A673 (cell line): ENCODE measurements at regions not wholly inside any gene's neighbourhood (a gene's known extent, or its start where the extent isn't known, plus 50 kb on each side); places are given as distances from the start of the nearest gene placed in this dataset.
"Not testable (repeated sequence)": the region's sequence is repeated elsewhere in the genome, so short reads cannot be mapped to it uniquely, and the experiment has no call there.

Experiments
- BruUV-seq: library from RNA; stranded (reverse); fragments of 400-500 nt; replicated peaks from 2 replicates; lab custom pipeline; 2021; lab: Mats Ljungman, UMichigan
- CTCF ChIA-PET: fragments of 300-600 bp; sonication (Branson Sonifier 250); formaldehyde crosslinking; loops from one replicate; lab custom pipeline; 2022; ENCODE audit warnings: antibody characterized with exemption; lab: Charles Lee
- POLR2A ChIA-PET: fragments of 300-600 bp; sonication (Branson Sonifier 250); formaldehyde crosslinking; loops from one replicate; lab custom pipeline; 2022; ENCODE audit warnings: antibody characterized with exemption; ENCODE audit not compliant: low non-redundant PET; lab: Charles Lee
- DNase-seq: peaks from one replicate; pipeline ENCODE4 v3.0.0-alpha.2; 2015; ENCODE audit warnings: low spot score
- H3K27ac ChIP-seq: fragments of 200-600 bp; sonication (generic); 2 replicates; pipeline ENCODE4 v1.5.1; 2016; ENCODE audit warnings: mixed run types, low read depth, mild to moderate bottlenecking, mixed read lengths, antibody characterized with exemption, low read length; ENCODE audit not compliant: poor library complexity, severe bottlenecking
- H3K27me3 ChIP-seq: fragments of 200-600 bp; sonication (generic); replicated peaks from 2 replicates; pipeline ENCODE4 v1.6.1; 2017; ENCODE audit warnings: mixed run types, low read depth, mild to moderate bottlenecking, mixed read lengths, antibody characterized with exemption, low read length; ENCODE audit not compliant: insufficient read depth, poor library complexity
- H3K36me3 ChIP-seq: fragments of 200-600 bp; sonication (generic); 2 replicates; pipeline ENCODE4 v1.6.1; 2016; ENCODE audit warnings: mixed run types, mild to moderate bottlenecking, mixed read lengths, antibody characterized with exemption, low read length; ENCODE audit not compliant: insufficient read depth, poor library complexity, severe bottlenecking
- H3K4me1 ChIP-seq: fragments of 200-600 bp; sonication (generic); 2 replicates; pipeline ENCODE4 v1.6.1; 2017; ENCODE audit warnings: mixed run types, mild to moderate bottlenecking, mixed read lengths, antibody characterized with exemption, low read length; ENCODE audit not compliant: insufficient read depth, poor library complexity, severe bottlenecking
- H3K4me3 ChIP-seq: fragments of 200-600 bp; sonication (generic); 2 replicates; pipeline ENCODE4 v1.5.1; 2016; ENCODE audit warnings: low read depth, mixed run types, mild to moderate bottlenecking, mixed read lengths, low read length; ENCODE audit not compliant: poor library complexity, severe bottlenecking
- H3K9me3 ChIP-seq: fragments of 200-600 bp; sonication (generic); 2 replicates; pipeline ENCODE4 v1.6.1; 2016; ENCODE audit warnings: mixed run types, low read depth, mild to moderate bottlenecking, mixed read lengths, antibody characterized with exemption, low read length; ENCODE audit not compliant: poor library complexity, severe bottlenecking
- EZH2 ChIP-seq: fragments of 200-600 bp; sonication (generic); IDR thresholded peaks from 2 replicates; pipeline ENCODE4 v1.6.1; 2017; ENCODE audit warnings: borderline replicate concordance, low read depth, mild to moderate bottlenecking, mixed read lengths, antibody characterized with exemption, low read length; ENCODE audit not compliant: poor library complexity, severe bottlenecking
- intact Hi-C: fragments of 100-400 bp; cut with micrococcal nuclease; formaldehyde crosslinking; loops from one replicate; pipeline ENCODE4 v1.10.0; 2022; ENCODE audit not compliant: unreplicated experiment
- TF ChIP-seq, protein P1 (sequence below): fragments of 300-800, 200-600 bp; sonication (generic); conservative IDR thresholded peaks from 2 replicates; pipeline ENCODE4 v1.5.1; 2017; ENCODE audit warnings: low read depth, mild to moderate bottlenecking, antibody characterized with exemption, low read length, moderate library complexity, mixed read lengths

DNA sequence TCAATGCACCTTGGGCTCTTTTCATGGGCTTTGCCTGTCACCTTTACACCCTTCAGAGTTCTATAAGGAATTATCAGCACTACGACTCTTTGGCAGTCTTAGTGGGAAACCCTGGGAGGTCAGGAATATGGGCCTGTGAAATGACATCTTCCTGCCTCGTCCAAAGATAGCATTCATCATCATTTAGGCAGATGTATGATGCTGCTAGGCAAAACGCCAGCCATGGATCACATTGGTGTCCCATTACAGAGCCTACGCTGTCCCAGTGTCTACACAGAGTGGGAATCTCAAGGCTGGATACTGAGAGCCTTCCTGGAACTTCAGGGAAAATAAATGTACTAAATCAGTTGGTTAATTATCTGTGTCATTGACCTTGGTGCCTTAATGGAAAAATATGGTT is 259.4 kb upstream of the CELF2 start:
- no peak overlapping the region for H3K4me3 ChIP-seq
- H3K27ac ChIP-seq = no peak overlapping the region
- intact Hi-C loops = no loop called here
- H3K27me3 ChIP-seq = peaks cover 7% of the 10 kb centered on the region
- H3K9me3 ChIP-seq = no peaks in the 10 kb centered on the region
- H3K36me3 ChIP-seq = no peaks in the 10 kb centered on the region
- no peaks in the 10 kb centered on the region for H3K4me1 ChIP-seq
- ChIA-PET POLR2A (no interaction called here), CTCF (no interaction called here)
- no TSS peak for BruUV-seq
- TF ChIP-seq, protein P1, sequence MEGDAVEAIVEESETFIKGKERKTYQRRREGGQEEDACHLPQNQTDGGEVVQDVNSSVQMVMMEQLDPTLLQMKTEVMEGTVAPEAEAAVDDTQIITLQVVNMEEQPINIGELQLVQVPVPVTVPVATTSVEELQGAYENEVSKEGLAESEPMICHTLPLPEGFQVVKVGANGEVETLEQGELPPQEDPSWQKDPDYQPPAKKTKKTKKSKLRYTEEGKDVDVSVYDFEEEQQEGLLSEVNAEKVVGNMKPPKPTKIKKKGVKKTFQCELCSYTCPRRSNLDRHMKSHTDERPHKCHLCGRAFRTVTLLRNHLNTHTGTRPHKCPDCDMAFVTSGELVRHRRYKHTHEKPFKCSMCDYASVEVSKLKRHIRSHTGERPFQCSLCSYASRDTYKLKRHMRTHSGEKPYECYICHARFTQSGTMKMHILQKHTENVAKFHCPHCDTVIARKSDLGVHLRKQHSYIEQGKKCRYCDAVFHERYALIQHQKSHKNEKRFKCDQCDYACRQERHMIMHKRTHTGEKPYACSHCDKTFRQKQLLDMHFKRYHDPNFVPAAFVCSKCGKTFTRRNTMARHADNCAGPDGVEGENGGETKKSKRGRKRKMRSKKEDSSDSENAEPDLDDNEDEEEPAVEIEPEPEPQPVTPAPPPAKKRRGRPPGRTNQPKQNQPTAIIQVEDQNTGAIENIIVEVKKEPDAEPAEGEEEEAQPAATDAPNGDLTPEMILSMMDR = no peak
- no peak for TF ChIP-seq EZH2
- no peak for DNase-seq

DNA sequence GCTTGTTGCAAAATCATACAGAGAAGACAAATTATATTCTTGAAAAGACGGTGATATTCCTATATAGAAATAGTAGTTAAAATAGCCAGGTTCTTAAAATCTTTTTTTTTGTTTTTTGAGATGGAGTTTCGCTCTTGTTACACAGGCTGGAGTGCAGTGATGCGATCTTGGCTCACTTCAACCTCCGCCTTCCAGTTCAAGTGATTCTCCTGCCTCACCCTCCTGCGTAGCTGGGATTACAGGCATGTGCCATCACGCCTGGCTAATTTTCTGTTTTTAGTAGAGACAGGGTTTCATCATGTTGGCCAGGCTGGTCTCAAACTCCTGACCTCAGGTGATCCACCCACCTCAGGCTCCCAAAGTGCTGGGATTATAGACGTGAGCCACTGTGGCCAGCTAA is 257.9 kb upstream of the CELF2 start:
- peaks cover 16% of the 10 kb centered on the region for H3K27me3 ChIP-seq
- POLR2A ChIA-PET, H3K36me3 ChIP-seq, CTCF ChIA-PET, H3K27ac ChIP-seq, H3K4me1 ChIP-seq, H3K9me3 ChIP-seq, DNase-seq, H3K4me3 ChIP-seq, intact Hi-C loops, BruUV-seq: not testable (repeated sequence)

DNA sequence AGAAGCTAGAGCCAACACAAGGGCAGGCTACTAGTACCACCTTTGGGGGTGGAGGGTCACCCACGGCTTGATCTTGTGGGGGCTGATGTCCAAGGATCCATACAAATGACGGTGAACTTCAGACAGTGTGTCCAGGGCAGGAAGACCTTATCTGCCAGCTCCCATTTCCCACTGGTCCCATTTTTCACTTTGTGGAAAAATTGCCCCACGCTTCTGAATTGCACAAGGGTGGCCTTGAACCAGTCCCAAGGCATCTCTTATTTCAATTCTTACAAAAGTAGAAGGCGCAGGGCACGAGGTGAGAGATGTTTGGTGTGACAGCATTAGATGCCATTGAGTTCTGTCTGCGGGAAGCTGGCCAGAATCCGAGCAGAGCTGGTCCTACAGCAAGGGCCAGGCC is 252.7 kb upstream of the CELF2 start:
- POLR2A ChIA-PET = no interaction called here
- intact Hi-C loops = no loop called here
- Histone ChIP-seq H3K27me3 (peaks cover 20% of the 10 kb centered on the region), H3K4me3 (no peak overlapping the region), H3K9me3 (no peaks in the 10 kb centered on the region), H3K36me3 (no peaks in the 10 kb centered on the region), H3K27ac (no peak overlapping the region), H3K4me1 (no peaks in the 10 kb centered on the region)
- TF ChIP-seq, protein P1 = no peak
- TF ChIP-seq EZH2 = no peak
- BruUV-seq = no TSS peak
- DNase-seq = no peak
- CTCF ChIA-PET = no interaction called here

DNA sequence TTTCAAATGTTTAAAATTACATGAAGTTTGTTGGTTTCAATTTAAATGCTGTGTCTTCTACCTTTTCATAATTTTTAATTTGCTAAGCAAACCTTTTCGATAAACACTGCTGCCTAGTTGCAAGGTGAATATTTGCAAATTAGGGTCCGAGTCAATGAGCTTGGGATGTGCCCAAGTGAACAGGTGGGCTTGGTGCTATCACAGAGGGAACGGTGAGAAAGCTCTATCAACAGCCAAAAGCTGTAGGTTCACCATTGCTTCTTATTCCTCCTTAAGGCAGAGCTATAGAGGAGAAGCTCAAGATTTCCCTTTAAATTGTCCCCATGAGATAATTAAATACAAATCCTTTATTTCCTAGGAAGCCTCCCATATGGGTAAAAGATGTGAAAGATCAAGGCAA is 245.3 kb upstream of the CELF2 start:
- H3K4me3 ChIP-seq = no peak overlapping the region
- ChIA-PET CTCF (no interaction called here), POLR2A (no interaction called here)
- H3K27ac ChIP-seq = no peak overlapping the region
- H3K27me3 ChIP-seq = peaks cover 5% of the 10 kb centered on the region
- TF ChIP-seq, protein P1 = no peak
- no peak for TF ChIP-seq EZH2
- H3K9me3 ChIP-seq = no peaks in the 10 kb centered on the region
- no peak for DNase-seq
- H3K36me3 ChIP-seq = no peaks in the 10 kb centered on the region
- BruUV-seq = no TSS peak
- no peaks in the 10 kb centered on the region for H3K4me1 ChIP-seq
- intact Hi-C loops = no loop called here
